ENCODE measurements at regions not wholly inside any gene's neighbourhood (a gene's known extent, or its start where the extent isn't known, plus 50 kb on each side); places are given as distances from the start of the nearest gene placed in this dataset.
"Not testable (repeated sequence)": the region's sequence is repeated elsewhere in the genome, so short reads cannot be mapped to it uniquely, and the experiment has no call there.

DNA sequence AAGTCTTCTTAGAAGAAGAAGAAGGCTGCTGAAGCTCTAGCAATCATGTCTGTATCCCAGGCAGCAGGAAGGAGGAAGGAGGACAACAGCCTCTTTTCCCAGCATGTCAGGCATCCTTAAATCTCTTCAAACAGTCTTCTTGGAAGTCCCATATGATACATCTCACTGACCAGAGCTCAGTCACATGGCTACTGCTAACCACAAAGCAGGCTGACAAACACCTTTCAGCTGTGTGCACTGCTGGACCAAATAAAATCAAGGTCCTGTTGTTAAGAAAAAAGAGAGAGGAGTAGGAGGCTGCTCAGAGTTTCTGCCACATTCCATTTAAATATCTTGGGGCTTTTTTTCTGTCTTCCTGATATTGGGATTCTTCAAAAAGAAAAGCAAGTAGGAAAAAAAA lies 203.4 kb upstream of the PELI2 start:
- no peaks in the 10 kb centered on the region for H3K4me1 ChIP-seq (ENCODE audit: control insufficient read depth, insufficient read depth, low read length)
- H3K27me3 ChIP-seq (ENCODE audit: control insufficient read depth, insufficient read depth, low read length, poor library complexity, severe bottlenecking): no peaks in the 10 kb centered on the region
- no peak for TF ChIP-seq CTCF (conservative IDR thresholded peaks at IDR 0.05)
- Mint-ChIP-seq H3K27me3 (ENCODE audit: insufficient read depth) (no peaks in the 10 kb centered on the region), H3K27ac (no peak overlapping the region), H3K4me1 (peaks cover 7% of the 10 kb centered on the region), H3K9me3 (peaks cover 6% of the 10 kb centered on the region), H3K4me3 (no peak overlapping the region), H3K36me3 (ENCODE audit: low read depth) (no peaks in the 10 kb centered on the region)
- no peak overlapping the region for H3K27ac ChIP-seq (ENCODE audit: low read depth, low read length)
- no peak for DNase-seq
- H3K36me3 ChIP-seq (ENCODE audit: control insufficient read depth, insufficient read depth, low read length): no peaks in the 10 kb centered on the region
- H3K4me3 ChIP-seq (ENCODE audit: low read length): no peak overlapping the region
- no peaks in the 10 kb centered on the region for H3K9me3 ChIP-seq (ENCODE audit: control insufficient read depth, low read length)
- no peak overlapping the region for H3K9ac ChIP-seq (ENCODE audit: extremely low read depth, low read length, poor library complexity, severe bottlenecking)

DNA sequence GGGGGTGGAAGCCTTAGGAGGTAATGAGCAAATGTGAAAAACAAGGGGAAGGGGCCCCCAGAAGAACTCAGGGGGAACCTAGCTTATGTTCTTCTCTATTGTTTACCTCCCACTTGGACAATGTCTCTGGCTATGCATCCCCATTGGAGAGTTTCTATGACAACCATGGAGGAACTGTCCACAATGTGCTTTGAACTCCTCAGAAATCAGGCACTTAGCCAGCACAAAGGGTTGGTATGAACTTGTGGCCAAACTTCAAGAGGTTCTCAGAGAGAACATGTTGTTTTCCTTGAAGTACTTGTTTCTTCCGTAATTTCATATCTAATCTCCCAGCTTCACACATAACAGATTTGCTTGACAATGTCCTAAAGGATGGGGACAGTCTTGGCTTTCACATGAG lies 202.8 kb upstream of the PELI2 start:
- 100% methylated on average over 1 of the region's 1 CpG; no CpG with 5 or more reads in 1 of the 2 experiments for WGBS, 2 experiments (ENCODE audit: insufficient coverage in 1 of 2, insufficient read length in 1 of 2)
- TF ChIP-seq CTCF (conservative IDR thresholded peaks at IDR 0.05): no peak
- Mint-ChIP-seq H3K36me3 (ENCODE audit: low read depth) (no peaks in the 10 kb centered on the region), H3K4me3 (no peak overlapping the region), H3K9me3 (peaks cover 6% of the 10 kb centered on the region), H3K4me1 (peaks cover 7% of the 10 kb centered on the region), H3K27ac (no peak overlapping the region), H3K27me3 (ENCODE audit: insufficient read depth) (no peaks in the 10 kb centered on the region)
- H3K9ac ChIP-seq (ENCODE audit: extremely low read depth, low read length, poor library complexity, severe bottlenecking): no peak overlapping the region
- H3K36me3 ChIP-seq (ENCODE audit: control insufficient read depth, insufficient read depth, low read length): no peaks in the 10 kb centered on the region
- no peak for DNase-seq
- no peaks in the 10 kb centered on the region for H3K9me3 ChIP-seq (ENCODE audit: control insufficient read depth, low read length)
- H3K27me3 ChIP-seq (ENCODE audit: control insufficient read depth, insufficient read depth, low read length, poor library complexity, severe bottlenecking): no peaks in the 10 kb centered on the region
- no peak overlapping the region for H3K27ac ChIP-seq (ENCODE audit: low read depth, low read length)
- no peak overlapping the region for H3K4me3 ChIP-seq (ENCODE audit: low read length)
- no peaks in the 10 kb centered on the region for H3K4me1 ChIP-seq (ENCODE audit: control insufficient read depth, insufficient read depth, low read length)

DNA sequence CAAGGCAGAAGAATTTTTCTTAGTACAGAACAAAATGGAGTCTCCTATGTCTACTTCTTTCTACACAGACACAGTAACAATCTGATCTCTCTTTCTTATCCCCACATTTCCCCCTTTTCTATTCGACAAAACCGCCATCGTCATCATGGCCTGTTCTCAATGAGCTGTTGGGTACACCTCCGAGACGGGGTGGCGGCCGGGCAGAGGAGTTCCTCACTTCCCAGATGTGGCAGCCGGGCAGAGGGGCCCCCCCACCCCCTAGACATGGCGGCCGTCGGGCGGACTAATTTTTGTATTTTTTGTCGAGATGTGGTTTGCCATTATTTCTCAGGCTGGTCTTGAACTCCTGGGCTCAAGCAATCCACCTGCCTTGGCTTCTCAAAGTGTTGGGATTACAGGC lies 198.4 kb upstream of the PELI2 start:
- H3K9me3 Mint-ChIP-seq; H3K27ac ChIP-seq (ENCODE audit: low read depth, low read length); H3K4me3 Mint-ChIP-seq; H3K4me3 ChIP-seq (ENCODE audit: low read length); H3K9me3 ChIP-seq (ENCODE audit: control insufficient read depth, low read length); H3K36me3 ChIP-seq (ENCODE audit: control insufficient read depth, insufficient read depth, low read length); H3K27ac Mint-ChIP-seq; H3K4me1 ChIP-seq (ENCODE audit: control insufficient read depth, insufficient read depth, low read length); H3K27me3 Mint-ChIP-seq (ENCODE audit: insufficient read depth); H3K36me3 Mint-ChIP-seq (ENCODE audit: low read depth); H3K9ac ChIP-seq (ENCODE audit: extremely low read depth, low read length, poor library complexity, severe bottlenecking); DNase-seq; H3K27me3 ChIP-seq (ENCODE audit: control insufficient read depth, insufficient read depth, low read length, poor library complexity, severe bottlenecking): not testable (repeated sequence)
- 96% methylated on average over 4 to 13 of the region's 13 CpGs for WGBS, 2 experiments (ENCODE audit: insufficient coverage in 1 of 2, insufficient read length in 1 of 2)
- H3K4me1 Mint-ChIP-seq: peaks cover 14% of the 10 kb centered on the region

- Mint-ChIP-seq H3K36me3 (ENCODE audit: low read depth) (no peaks in the 10 kb centered on the region), H3K27ac (no peak overlapping the region), H3K27me3 (ENCODE audit: insufficient read depth) (no peaks in the 10 kb centered on the region), H3K4me3 (no peak overlapping the region), H3K9me3 (peaks cover 2% of the 10 kb centered on the region), H3K4me1 (peaks cover 14% of the 10 kb centered on the region)
- 75 to 100% methylated on average over 1 of the region's 1 CpG for WGBS, 2 experiments (ENCODE audit: insufficient coverage in 1 of 2, insufficient read length in 1 of 2)
- Histone ChIP-seq H3K27me3 (ENCODE audit: control insufficient read depth, insufficient read depth, low read length, poor library complexity, severe bottlenecking) (no peaks in the 10 kb centered on the region), H3K36me3 (ENCODE audit: control insufficient read depth, insufficient read depth, low read length) (no peaks in the 10 kb centered on the region), H3K4me3 (ENCODE audit: low read length) (no peak overlapping the region), H3K27ac (ENCODE audit: low read depth, low read length) (no peak overlapping the region), H3K9ac (ENCODE audit: extremely low read depth, low read length, poor library complexity, severe bottlenecking) (no peak overlapping the region), H3K4me1 (ENCODE audit: control insufficient read depth, insufficient read depth, low read length) (peaks cover 6% of the 10 kb centered on the region), H3K9me3 (ENCODE audit: control insufficient read depth, low read length) (no peaks in the 10 kb centered on the region)
- DNase-seq: no peak
- no peak for TF ChIP-seq CTCF (conservative IDR thresholded peaks at IDR 0.05)
These were observed 196.7 kb upstream of the PELI2 start for GRCh38 chr14:55921511-55921910.
